CD14-positive monocyte (primary cell): ENCODE measurements at regions not wholly inside any gene's neighbourhood (a gene's known extent, or its start where the extent isn't known, plus 50 kb on each side); places are given as distances from the start of the nearest gene placed in this dataset.
A peak's percentile ranks its signal among the peaks of the same experiment; 100 is the strongest.

Experiments
- DNase-seq, 3 donors: peaks; one replicate each; pipeline ENCODE4 v3.0.0-alpha.2; 2011 to 2022
- H2AFZ ChIP-seq: 2 replicates; pipeline ENCODE4 v1.6.0; 2012; ENCODE audit warnings: mild to moderate bottlenecking, low read depth, low read length, inconsistent platforms; ENCODE audit not compliant: insufficient read depth, poor library complexity, severe bottlenecking
- H3K27ac ChIP-seq, 2 donors: 1 replicate in 1 of 2; 2 replicates in 1 of 2; pipeline ENCODE4 v1.5.1; 2012 to 2013; ENCODE audit warnings: low read length in 2 of 2, control low read depth in 1 of 2, inconsistent platforms in 1 of 2, low read depth in 1 of 2, mild to moderate bottlenecking in 1 of 2
- H3K27me3 ChIP-seq, 2 donors: one replicate each; pipeline versions ENCODE4 v1.6.0 to v1.6.1; 2011 to 2013; ENCODE audit warnings: low read length in 2 of 2; ENCODE audit not compliant: control insufficient read depth in 2 of 2, insufficient read depth in 2 of 2
- H3K36me3 ChIP-seq, 2 donors: replicated peaks in 1 of 2; 1 replicate in 1 of 2; 2 replicates in 1 of 2; pipeline versions ENCODE4 v1.5.1 to v1.6.1; 2012 to 2013; ENCODE audit warnings: low read length in 2 of 2, control low read depth in 1 of 2, inconsistent platforms in 1 of 2, mild to moderate bottlenecking in 1 of 2; ENCODE audit not compliant: insufficient read depth in 2 of 2, control insufficient read depth in 1 of 2
- H3K4me1 ChIP-seq, 2 donors: 1 replicate in 1 of 2; 2 replicates in 1 of 2; pipeline versions ENCODE4 v1.5.1 to v1.6.1; 2012 to 2013; ENCODE audit warnings: low read length in 2 of 2, control low read depth in 1 of 2, inconsistent platforms in 1 of 2, mild to moderate bottlenecking in 1 of 2, moderate library complexity in 1 of 2; ENCODE audit not compliant: insufficient read depth in 2 of 2, control insufficient read depth in 1 of 2
- H3K4me2 ChIP-seq: replicated peaks from 2 replicates; pipeline ENCODE3; 2012; ENCODE audit warnings: low read length, moderate library complexity, mild to moderate bottlenecking; ENCODE audit not compliant: poor library complexity, severe bottlenecking; ENCODE audit errors: extremely low read depth
- H3K4me3 ChIP-seq, 3 experiments: fragments of 200-600 bp in 1 of 3; sonication (generic) in 1 of 3; replicated peaks in 1 of 3; 1 replicate in 2 of 3; 2 replicates in 1 of 3; pipeline ENCODE4 v1.5.1; 2011 to 2013; ENCODE audit warnings: low read length in 3 of 3, mild to moderate bottlenecking in 3 of 3, control low read depth in 2 of 3, low read depth in 2 of 3, inconsistent platforms in 1 of 3, moderate library complexity in 1 of 3
- H3K79me2 ChIP-seq: 2 replicates; pipeline ENCODE4 v1.6.0; 2012; ENCODE audit warnings: mild to moderate bottlenecking, control low read depth, inconsistent platforms, low read length, moderate library complexity; ENCODE audit not compliant: insufficient read depth
- H3K9ac ChIP-seq: 2 replicates; pipeline ENCODE4 v1.6.0; 2017; ENCODE audit warnings: low read length, mild to moderate bottlenecking; ENCODE audit not compliant: insufficient read depth, poor library complexity, severe bottlenecking
- H3K9me3 ChIP-seq, 2 donors: replicated peaks in 1 of 2; 1 replicate in 1 of 2; 2 replicates in 1 of 2; pipeline versions ENCODE4 v1.5.1 to v1.6.1; 2012 to 2013; ENCODE audit warnings: low read length in 2 of 2, control low read depth in 1 of 2; ENCODE audit not compliant: control insufficient read depth in 1 of 2, insufficient read depth in 1 of 2
- H4K20me1 ChIP-seq: 2 replicates; pipeline ENCODE4 v1.6.0; 2012; ENCODE audit warnings: mild to moderate bottlenecking, low read length, control low read depth, moderate library complexity; ENCODE audit not compliant: insufficient read depth
- H3K27ac Mint-ChIP-seq, 7 donors: one replicate each; pipeline ENCODE4 v1.8.0; 2020; ENCODE audit warnings: mild to moderate bottlenecking in 7 of 7, mixed read lengths in 7 of 7, moderate library complexity in 6 of 7, inconsistent platforms in 2 of 7
- H3K27me3 Mint-ChIP-seq, 3 donors: one replicate each; pipeline ENCODE4 v1.8.0; 2021 to 2022; ENCODE audit warnings: low read depth in 3 of 3, mild to moderate bottlenecking in 3 of 3, mixed read lengths in 3 of 3, moderate library complexity in 3 of 3, inconsistent platforms in 1 of 3
- H3K36me3 Mint-ChIP-seq, 2 donors: one replicate each; pipeline ENCODE4 v1.8.0; 2020; ENCODE audit warnings: mixed read lengths in 2 of 2, inconsistent platforms in 1 of 2, mild to moderate bottlenecking in 1 of 2
- H3K4me1 Mint-ChIP-seq: one replicate; pipeline ENCODE4 v1.8.0; 2020; ENCODE audit warnings: mild to moderate bottlenecking, mixed read lengths
- H3K4me3 Mint-ChIP-seq, 2 donors: one replicate each; pipeline ENCODE4 v1.8.0; 2020; ENCODE audit warnings: mild to moderate bottlenecking in 2 of 2, mixed read lengths in 2 of 2, moderate library complexity in 1 of 2
- H3K9me3 Mint-ChIP-seq, 7 donors: one replicate each; pipeline ENCODE4 v1.8.0; 2020 to 2022; ENCODE audit warnings: mixed read lengths in 7 of 7, mild to moderate bottlenecking in 6 of 7, moderate library complexity in 6 of 7, inconsistent platforms in 2 of 7
- CTCF ChIP-seq: fragments of 200-600 bp; IDR thresholded peaks from one replicate; pipeline ENCODE4 v1.8.0; 2022; ENCODE audit warnings: antibody characterized with exemption, mild to moderate bottlenecking
- WGBS: methylation state at CpG from one replicate; pipeline ENCODE4 v1.1.5; 2013; ENCODE audit warnings: missing lambda C conversion rate; ENCODE audit not compliant: insufficient coverage; 5-methylcytosine and 5-hydroxymethylcytosine counted together
- intact Hi-C, 2 donors: fragments of 100-400 bp; cut with micrococcal nuclease; formaldehyde crosslinking; loops; one replicate each; pipeline versions ENCODE4 v1.15.0 to v1.15.1; 2023

DNA sequence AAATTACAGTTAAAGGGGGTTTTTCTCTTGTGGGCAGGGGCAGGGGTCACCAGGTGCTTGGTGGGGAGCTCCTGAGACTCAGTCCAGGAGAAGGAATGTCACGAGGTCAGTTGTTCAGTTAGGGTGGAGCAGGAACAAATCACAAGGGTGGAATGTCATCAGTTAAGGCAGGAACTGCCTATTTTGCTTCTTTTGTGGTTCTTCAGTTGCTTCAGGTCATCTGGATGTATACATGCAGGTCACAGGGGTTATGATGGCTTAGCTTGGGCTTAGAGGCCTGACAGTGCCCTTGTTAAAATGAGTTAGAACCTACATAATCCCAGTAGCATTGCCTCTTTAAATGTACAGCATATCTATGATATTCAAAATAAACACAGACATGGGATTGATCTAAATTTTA lies 120.2 kb upstream of the CHD2 start:
- Mint-ChIP-seq H3K36me3 (peaks cover 16 to 32% of the 10 kb centered on the region in 2 donors), H3K27me3 (peaks cover 0 to 2% (median 0%) of the 10 kb centered on the region in 3 donors), H3K9me3 (peaks cover 9 to 26% (median 16%) of the 10 kb centered on the region in 7 donors), H3K4me3 (no peak overlapping the region), H3K4me1 (peaks cover 3% of the 10 kb centered on the region), H3K27ac (peak overlapping the region in 1 of 7 donors; percentile 13)
- H3K36me3 ChIP-seq: peaks cover 0 to 12% of the 10 kb centered on the region in 2 donors
- H3K4me3 ChIP-seq: no peak overlapping the region
- H3K4me2 ChIP-seq: no peak overlapping the region
- H3K9me3 ChIP-seq: peaks cover 21 to 22% of the 10 kb centered on the region in 2 donors
- intact Hi-C loops: no loop called here
- TF ChIP-seq CTCF: no peak
- no peaks in the 10 kb centered on the region for H3K27me3 ChIP-seq
- H4K20me1 ChIP-seq: no peaks in the 10 kb centered on the region
- no peak overlapping the region for H3K9ac ChIP-seq
- H3K4me1 ChIP-seq: no peaks in the 10 kb centered on the region
- H3K79me2 ChIP-seq: no peaks in the 10 kb centered on the region
- no peak overlapping the region for H3K27ac ChIP-seq
- H2AFZ ChIP-seq: no peak overlapping the region
- 100% methylated on average over 1 of the region's 1 CpG for WGBS
- DNase-seq: no peak

DNA sequence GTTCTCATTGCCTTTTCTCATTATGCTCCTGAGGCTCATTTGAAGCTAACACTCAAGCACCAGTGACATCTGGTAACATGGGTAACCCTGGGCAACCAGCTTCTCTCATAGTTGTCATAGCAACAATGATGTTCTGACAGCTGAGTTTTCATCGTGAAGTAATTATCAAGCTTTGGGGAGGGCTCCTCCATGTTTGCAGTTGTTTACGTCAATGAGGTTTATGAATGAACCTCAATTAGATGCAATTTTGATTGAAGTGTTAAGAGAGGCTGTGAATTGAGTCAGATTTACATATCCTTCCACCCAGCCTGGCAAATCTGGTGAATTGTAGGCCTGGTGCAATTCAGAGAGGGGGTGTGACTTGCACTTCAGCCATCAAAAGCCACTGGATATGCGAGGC lies 119.3 kb upstream of the CHD2 start:
- H3K4me1 ChIP-seq: no peaks in the 10 kb centered on the region
- no peak overlapping the region for H3K9ac ChIP-seq
- H3K4me1 Mint-ChIP-seq: peaks cover 3% of the 10 kb centered on the region
- peaks cover 21 to 22% of the 10 kb centered on the region in 2 donors for H3K9me3 ChIP-seq
- DNase-seq: no peak
- peaks cover 22 to 39% of the 10 kb centered on the region in 2 donors for H3K36me3 Mint-ChIP-seq
- H3K27ac Mint-ChIP-seq: no peak overlapping the region
- H3K4me2 ChIP-seq: no peak overlapping the region
- no peaks in the 10 kb centered on the region for H3K79me2 ChIP-seq
- TF ChIP-seq CTCF: no peak
- H2AFZ ChIP-seq: no peak overlapping the region
- intact Hi-C loops: no loop called here
- H3K4me3 Mint-ChIP-seq: no peak overlapping the region
- H3K27me3 ChIP-seq: no peaks in the 10 kb centered on the region
- H3K36me3 ChIP-seq: peaks cover 0 to 12% of the 10 kb centered on the region in 2 donors
- peaks cover 0 to 2% (median 0%) of the 10 kb centered on the region in 3 donors for H3K27me3 Mint-ChIP-seq
- no peak overlapping the region for H3K27ac ChIP-seq
- H4K20me1 ChIP-seq: no peaks in the 10 kb centered on the region
- H3K9me3 Mint-ChIP-seq: peaks cover 9 to 26% (median 18%) of the 10 kb centered on the region in 7 donors
- 80% methylated on average over 1 of the region's 3 CpGs for WGBS
- H3K4me3 ChIP-seq: no peak overlapping the region
